Heart left ventricle (tissue), 16 donors: ENCODE measurements at regions not wholly inside any gene's neighbourhood (a gene's known extent, or its start where the extent isn't known, plus 50 kb on each side); places are given as distances from the start of the nearest gene placed in this dataset.

Source experiments
- ATAC-seq, 4 donors: fragments of 200-7000 bp; cut with Tn5 transposase; one replicate each; pipeline ENCODE4 v1.9.1; 2020 to 2022; ENCODE audit warnings: moderate library complexity in 4 of 4, mild to moderate bottlenecking in 3 of 4, moderate number of reproducible peaks in 1 of 4
- DNase-seq, 5 donors: peaks; one replicate each; pipeline ENCODE4 v3.0.0-alpha.2; 2020
- H3K27ac ChIP-seq, 12 donors: fragments of 200-600 bp; sonication (generic) in 4 of 12; one replicate each; pipeline versions ENCODE4 v1.5.0 to v1.8.0; 2016 to 2022; ENCODE audit warnings: mild to moderate bottlenecking in 2 of 12
- H3K27me3 ChIP-seq, 9 donors: fragments of 200-600 bp; sonication (generic) in 2 of 9; one replicate each; pipeline versions ENCODE4 v1.5.1 to v1.8.0; 2016 to 2022; ENCODE audit warnings: mild to moderate bottlenecking in 3 of 9
- H3K36me3 ChIP-seq, 9 donors: fragments of 200-600 bp; sonication (generic) in 2 of 9; one replicate each; pipeline versions ENCODE4 v1.5.0 to v1.8.0; 2018 to 2022; ENCODE audit warnings: mild to moderate bottlenecking in 2 of 9
- H3K4me1 ChIP-seq, 12 donors: fragments of 200-600 bp; sonication (generic) in 4 of 12; one replicate each; pipeline versions ENCODE4 v1.5.0 to v1.8.0; 2016 to 2022; ENCODE audit warnings: mild to moderate bottlenecking in 3 of 12
- H3K4me3 ChIP-seq, 12 donors: fragments of 200-600 bp; sonication (generic) in 4 of 12; one replicate each; pipeline versions ENCODE4 v1.5.0 to v1.8.0; 2017 to 2022; ENCODE audit warnings: mild to moderate bottlenecking in 9 of 12, moderate library complexity in 4 of 12
- H3K9me3 ChIP-seq, 12 donors: fragments of 200-600 bp; sonication (generic) in 4 of 12; one replicate each; pipeline versions ENCODE4 v1.5.0 to v1.8.0; 2016 to 2022; ENCODE audit warnings: mild to moderate bottlenecking in 1 of 12
- CTCF ChIP-seq, 12 donors: fragments of 200-600 bp; sonication (generic) in 4 of 12; IDR thresholded peaks; one replicate each; pipeline versions ENCODE4 v1.5.0 to v1.8.0; 2018 to 2022; ENCODE audit warnings: antibody characterized with exemption in 12 of 12, mild to moderate bottlenecking in 5 of 12
- POLR2A ChIP-seq, 2 donors: fragments of 450-650 bp; IDR thresholded peaks; one replicate each; pipeline ENCODE4 v1.6.1; 2017; ENCODE audit warnings: antibody characterized with exemption in 2 of 2, mild to moderate bottlenecking in 2 of 2, moderate library complexity in 2 of 2
- WGBS, 4 donors: extraction: QIAGEN DNeasy Blood & Tissue Kit in 2 of 4; methylation state at CpG; one replicate each; pipeline versions ENCODE4 v1.1.5 to v1.1.7; 2013 to 2018; 5-methylcytosine and 5-hydroxymethylcytosine counted together
- intact Hi-C, 10 donors: fragments of 100-400 bp; cut with DNase I; formaldehyde crosslinking; loops; one replicate each; pipeline versions ENCODE4 v1.11.1 to v1.14.2; 2022
- donor health status: ischemic (EF 13 %, LVEDD 7.1; RV severe dilation, severe dysfunction).
- donor health status: healthy with polysubstance abuse.
- donor health status: DM: no; HTN: yes; CAD: no.
- donor health status: DM: no; HTN: no; CAD: no.
- donor health status: ischemic (EF 25% LVEDD 6.9; RV normal size, moderate dysfunction).
- donor health status: ischemic (EF 25% LVEDD 5.7; RV mildly dilated, moderate dysfunction).
- donor health status: healthy.
- donor health status: DM: yes; HTN: yes; CAD: no.
- donor health status: ischemic (EF 35%, LVEDD 5.7; RV mildly dilated, moderate dysfunction).
- donor health status: nonischemic (EF 11% LVEDD 7.7; RV severe dilation, severe dysfunction).
- donor health status: DM: yes; HTN: yes; CAD: no.
- donor health status: PGD.
- donor health status: ischemic (EF 29% LVEDD 5.4; RV normal size, mild dysfunction).
- donor health status: nonischemic (EF 23%, LVEDD 6.1; RV moderate dilation, normal function).

- H3K27me3 ChIP-seq, result peaks cover 0 to 17% (median 0%) of the 10 kb centered on the region in 9 donors
- WGBS, 4 donors, result 86 to 89% (median 87%) methylated on average over 12 of the region's 12 CpGs
Measured at GRCh38 chr16:55003916-55004315, 73.3 kb downstream of the IRX5 start.

GRCh38 chr16:55007504-55007903 is 76.8 kb downstream of the IRX5 start:
- no peak for ATAC-seq
- no peaks in the 10 kb centered on the region for H3K9me3 ChIP-seq
- H3K4me1 ChIP-seq, result no peaks in the 10 kb centered on the region
- intact Hi-C loops, result no loop called here
- no peak overlapping the region for H3K27ac ChIP-seq
- 83 to 89% (median 87%) methylated on average over 7 to 8 of the region's 8 CpGs for WGBS, 4 donors
- no peak overlapping the region for H3K4me3 ChIP-seq
- H3K27me3 ChIP-seq, result peaks cover 0 to 8% (median 0%) of the 10 kb centered on the region in 9 donors
- no peak for TF ChIP-seq CTCF (IDR thresholded peaks at IDR 0.05)
- no peak for TF ChIP-seq POLR2A (IDR thresholded peaks at IDR 0.05)
- no peak for DNase-seq
- H3K36me3 ChIP-seq, result no peaks in the 10 kb centered on the region

More at GRCh38 chr16:55003916-55004315, 73.3 kb downstream of the IRX5 start:
- Histone ChIP-seq H3K4me3 (no peak overlapping the region), H3K4me1 (no peaks in the 10 kb centered on the region), H3K9me3 (no peaks in the 10 kb centered on the region), H3K36me3 (no peaks in the 10 kb centered on the region), H3K27ac (no peak overlapping the region)
- no peak for ATAC-seq
- intact Hi-C loops, result no loop called here
- DNase-seq, result no peak
- TF ChIP-seq POLR2A (IDR thresholded peaks at IDR 0.05) (no peak), CTCF (IDR thresholded peaks at IDR 0.05) (no peak)

- intact Hi-C loops, result no loop called here
- peaks cover 0 to 8% (median 0%) of the 10 kb centered on the region in 9 donors for H3K27me3 ChIP-seq
Measured at GRCh38 chr16:55008836-55009510, 78.3 kb downstream of the IRX5 start.

GRCh38 chr16:55009581-55009980 is 78.9 kb downstream of the IRX5 start:
- ATAC-seq (no peak), DNase-seq (no peak)
- 84 to 91% (median 89%) methylated on average over 5 to 10 of the region's 10 CpGs for WGBS, 4 donors
- TF ChIP-seq CTCF (IDR thresholded peaks at IDR 0.05), result no peak
- TF ChIP-seq POLR2A (IDR thresholded peaks at IDR 0.05), result no peak
- Histone ChIP-seq H3K9me3 (no peaks in the 10 kb centered on the region), H3K27ac (no peak overlapping the region), H3K27me3 (peaks cover 0 to 8% (median 0%) of the 10 kb centered on the region in 9 donors), H3K4me1 (no peaks in the 10 kb centered on the region), H3K4me3 (no peak overlapping the region), H3K36me3 (no peaks in the 10 kb centered on the region)
- intact Hi-C loops, result no loop called here

More at GRCh38 chr16:55008836-55009510, 78.3 kb downstream of the IRX5 start:
- WGBS, 4 donors, result 92 to 94% (median 93%) methylated on average over 12 to 15 of the region's 15 CpGs
- no peaks in the 10 kb centered on the region for H3K4me1 ChIP-seq
- no peaks in the 10 kb centered on the region for H3K36me3 ChIP-seq
- ATAC-seq (no peak), DNase-seq (no peak)
- H3K9me3 ChIP-seq, result no peaks in the 10 kb centered on the region
- no peak overlapping the region for H3K27ac ChIP-seq
- TF ChIP-seq CTCF (IDR thresholded peaks at IDR 0.05) (no peak), POLR2A (IDR thresholded peaks at IDR 0.05) (no peak)
- no peak overlapping the region for H3K4me3 ChIP-seq
